Liver (tissue), 7 donors: ENCODE measurements at regions not wholly inside any gene's neighbourhood (a gene's known extent, or its start where the extent isn't known, plus 50 kb on each side); places are given as distances from the start of the nearest gene placed in this dataset.
"Not testable (repeated sequence)": the region's sequence is repeated elsewhere in the genome, so short reads cannot be mapped to it uniquely, and the experiment has no call there.

Experiments
- DNase-seq: peaks from one replicate; pipeline ENCODE4 v3.0.0-alpha.2; 2017; ENCODE audit warnings: low spot score
- H3K27ac ChIP-seq, 2 donors: one replicate each; pipeline ENCODE4 v1.7.0; 2013; ENCODE audit warnings: inconsistent platforms in 2 of 2, low read length in 2 of 2, control low read depth in 1 of 2, low read depth in 1 of 2, mild to moderate bottlenecking in 1 of 2
- H3K27me3 ChIP-seq, 4 donors: one replicate each; pipeline versions ENCODE4 v1.6.1 to v1.7.0; 2013; ENCODE audit warnings: low read length in 3 of 4, inconsistent platforms in 1 of 4, mild to moderate bottlenecking in 1 of 4, moderate library complexity in 1 of 4; ENCODE audit not compliant: control insufficient read depth in 4 of 4, insufficient read depth in 4 of 4
- H3K36me3 ChIP-seq, 4 donors: one replicate each; pipeline versions ENCODE4 v1.6.1 to v1.7.0; 2013; ENCODE audit warnings: low read length in 3 of 4, mild to moderate bottlenecking in 3 of 4, low read depth in 1 of 4, moderate library complexity in 1 of 4; ENCODE audit not compliant: control insufficient read depth in 4 of 4, insufficient read depth in 3 of 4
- H3K4me1 ChIP-seq, 4 donors: one replicate each; pipeline versions ENCODE4 v1.6.1 to v1.7.0; 2013; ENCODE audit warnings: low read length in 3 of 4, mild to moderate bottlenecking in 3 of 4, moderate library complexity in 1 of 4; ENCODE audit not compliant: control insufficient read depth in 4 of 4, insufficient read depth in 4 of 4
- H3K4me3 ChIP-seq, 3 donors: one replicate each; pipeline versions ENCODE4 v1.6.1 to v1.7.0; 2013; ENCODE audit warnings: low read length in 3 of 3, control low read depth in 1 of 3, low read depth in 1 of 3, mild to moderate bottlenecking in 1 of 3
- H3K9ac ChIP-seq, 2 donors: one replicate each; pipeline ENCODE4 v1.7.0; 2013; ENCODE audit warnings: low read length in 2 of 2, mild to moderate bottlenecking in 2 of 2, moderate library complexity in 2 of 2, control low read depth in 1 of 2, low read depth in 1 of 2
- H3K9me3 ChIP-seq, 4 donors: one replicate each; pipeline versions ENCODE4 v1.6.1 to v1.7.0; 2013; ENCODE audit warnings: low read length in 3 of 4; ENCODE audit not compliant: control insufficient read depth in 4 of 4
- ATF3 ChIP-seq: IDR thresholded peaks from 2 replicates; pipeline ENCODE4 v1.6.1; 2016; ENCODE audit warnings: antibody characterized with exemption
- FOXA2 ChIP-seq: IDR thresholded peaks from 2 replicates; pipeline ENCODE4 v1.6.1; 2016; ENCODE audit warnings: antibody characterized with exemption
- GABPA ChIP-seq, 2 donors: IDR thresholded peaks in 1 of 2; conservative IDR thresholded peaks in 1 of 2; 2 replicates each; pipeline ENCODE4 v1.6.1; 2016; ENCODE audit warnings: antibody characterized with exemption in 2 of 2, mild to moderate bottlenecking in 1 of 2, moderate library complexity in 1 of 2
- HNF4A ChIP-seq, 2 donors: conservative IDR thresholded peaks; 2 replicates each; pipeline ENCODE4 v1.6.1; 2016; ENCODE audit warnings: antibody characterized with exemption in 2 of 2, mild to moderate bottlenecking in 2 of 2
- HNF4G ChIP-seq: IDR thresholded peaks from 2 replicates; pipeline ENCODE4 v1.6.1; 2016; ENCODE audit warnings: antibody characterized with exemption
- JUND ChIP-seq, 2 donors: IDR thresholded peaks; 2 replicates each; pipeline ENCODE4 v1.6.1; 2016; ENCODE audit warnings: antibody characterized with exemption in 2 of 2
- NR2F2 ChIP-seq: IDR thresholded peaks from 2 replicates; pipeline ENCODE4 v1.6.1; 2016; ENCODE audit warnings: antibody characterized with exemption
- RAD21 ChIP-seq, 2 donors: IDR thresholded peaks; 2 replicates each; pipeline ENCODE4 v1.6.1; 2016; ENCODE audit warnings: antibody characterized with exemption in 2 of 2, mild to moderate bottlenecking in 2 of 2
- RXRA ChIP-seq, 2 donors: IDR thresholded peaks; 2 replicates each; pipeline ENCODE4 v1.6.1; 2017 to 2018; ENCODE audit warnings: antibody characterized with exemption in 2 of 2, mild to moderate bottlenecking in 1 of 2
- SP1 ChIP-seq: IDR thresholded peaks from 2 replicates; pipeline ENCODE4 v1.6.1; 2018; ENCODE audit warnings: antibody characterized with exemption, mild to moderate bottlenecking
- TAF1 ChIP-seq: conservative IDR thresholded peaks from 2 replicates; pipeline ENCODE4 v1.6.1; 2016; ENCODE audit warnings: antibody characterized with exemption, mild to moderate bottlenecking
- ZBTB33 ChIP-seq: IDR thresholded peaks from 2 replicates; pipeline ENCODE4 v1.6.1; 2016; ENCODE audit warnings: antibody characterized with exemption
- WGBS: extraction: QIAGEN DNeasy Blood & Tissue Kit; methylation state at CpG from one replicate; pipeline ENCODE4 v1.1.7; 2013; 5-methylcytosine and 5-hydroxymethylcytosine counted together
- TF ChIP-seq, protein P1 (sequence below): IDR thresholded peaks from 2 replicates; pipeline ENCODE4 v1.6.1; 2016; ENCODE audit warnings: antibody characterized with exemption
- TF ChIP-seq, protein P2 (sequence below): IDR thresholded peaks from 2 replicates; pipeline ENCODE4 v1.6.1; 2016; ENCODE audit warnings: antibody characterized with exemption, mild to moderate bottlenecking
- donor health status: healthy.
- donor health status: healthy.
- donor health status: healthy.
- donor health status: healthy.

GRCh38 chr15:53196242-53196641 lies 406.1 kb upstream of the ONECUT1 start:
- H3K36me3 ChIP-seq, result no peaks in the 10 kb centered on the region
- H3K9me3 ChIP-seq, result no peaks in the 10 kb centered on the region
- no peak for DNase-seq
- no peak overlapping the region for H3K27ac ChIP-seq
- no peaks in the 10 kb centered on the region for H3K27me3 ChIP-seq
- no peak overlapping the region for H3K9ac ChIP-seq
- TF ChIP-seq HNF4A (conservative IDR thresholded peaks at IDR 0.05) (no peak), NR2F2 (no peak), RXRA (IDR thresholded peaks at IDR 0.05) (no peak), ZBTB33 (no peak), GABPA (IDR thresholded peaks at IDR 0.05 in 1 of 2, conservative IDR thresholded peaks at IDR 0.05 in 1 of 2) (no peak), HNF4G (no peak)
- TF ChIP-seq, protein P1, sequence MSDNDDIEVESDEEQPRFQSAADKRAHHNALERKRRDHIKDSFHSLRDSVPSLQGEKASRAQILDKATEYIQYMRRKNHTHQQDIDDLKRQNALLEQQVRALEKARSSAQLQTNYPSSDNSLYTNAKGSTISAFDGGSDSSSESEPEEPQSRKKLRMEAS, result no peak
- peaks cover 0 to 10% (median 6%) of the 10 kb centered on the region in 4 donors for H3K4me1 ChIP-seq
- H3K4me3 ChIP-seq, result no peak overlapping the region
- 78% methylated on average over 5 of the region's 5 CpGs for WGBS

DNA sequence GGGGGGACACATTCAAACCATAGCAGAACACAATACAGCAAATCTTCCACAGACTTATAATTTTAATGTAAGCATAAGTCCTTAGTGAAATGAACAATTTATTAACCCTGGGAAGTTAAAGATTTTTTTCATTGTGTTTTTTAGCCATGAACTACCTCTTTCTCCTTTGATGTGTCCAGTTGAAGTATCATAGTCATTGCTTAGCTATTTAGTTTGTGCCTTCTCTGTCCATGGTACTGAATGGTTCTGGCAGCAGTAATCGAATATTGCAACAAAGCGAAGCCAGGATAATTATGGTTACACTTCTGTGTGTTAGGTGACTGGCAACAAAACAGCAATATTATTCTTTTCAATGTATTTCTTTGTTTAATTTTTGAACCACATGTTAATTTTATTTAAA lies 403.0 kb upstream of the ONECUT1 start:
- H3K27ac ChIP-seq, result no peak overlapping the region
- no peaks in the 10 kb centered on the region for H3K36me3 ChIP-seq
- no peaks in the 10 kb centered on the region for H3K27me3 ChIP-seq
- no peak overlapping the region for H3K9ac ChIP-seq
- no peak for DNase-seq
- H3K4me1 ChIP-seq, result peaks cover 0 to 10% (median 6%) of the 10 kb centered on the region in 4 donors
- TF ChIP-seq ATF3, result no peak
- TF ChIP-seq FOXA2, result no peak
- no peak for TF ChIP-seq SP1
- no peak for TF ChIP-seq GABPA (IDR thresholded peaks at IDR 0.05 in 1 of 2, conservative IDR thresholded peaks at IDR 0.05 in 1 of 2)
- TF ChIP-seq RAD21 (IDR thresholded peaks at IDR 0.05), result peak; percentile 34 to 67
- TF ChIP-seq, protein P2, sequence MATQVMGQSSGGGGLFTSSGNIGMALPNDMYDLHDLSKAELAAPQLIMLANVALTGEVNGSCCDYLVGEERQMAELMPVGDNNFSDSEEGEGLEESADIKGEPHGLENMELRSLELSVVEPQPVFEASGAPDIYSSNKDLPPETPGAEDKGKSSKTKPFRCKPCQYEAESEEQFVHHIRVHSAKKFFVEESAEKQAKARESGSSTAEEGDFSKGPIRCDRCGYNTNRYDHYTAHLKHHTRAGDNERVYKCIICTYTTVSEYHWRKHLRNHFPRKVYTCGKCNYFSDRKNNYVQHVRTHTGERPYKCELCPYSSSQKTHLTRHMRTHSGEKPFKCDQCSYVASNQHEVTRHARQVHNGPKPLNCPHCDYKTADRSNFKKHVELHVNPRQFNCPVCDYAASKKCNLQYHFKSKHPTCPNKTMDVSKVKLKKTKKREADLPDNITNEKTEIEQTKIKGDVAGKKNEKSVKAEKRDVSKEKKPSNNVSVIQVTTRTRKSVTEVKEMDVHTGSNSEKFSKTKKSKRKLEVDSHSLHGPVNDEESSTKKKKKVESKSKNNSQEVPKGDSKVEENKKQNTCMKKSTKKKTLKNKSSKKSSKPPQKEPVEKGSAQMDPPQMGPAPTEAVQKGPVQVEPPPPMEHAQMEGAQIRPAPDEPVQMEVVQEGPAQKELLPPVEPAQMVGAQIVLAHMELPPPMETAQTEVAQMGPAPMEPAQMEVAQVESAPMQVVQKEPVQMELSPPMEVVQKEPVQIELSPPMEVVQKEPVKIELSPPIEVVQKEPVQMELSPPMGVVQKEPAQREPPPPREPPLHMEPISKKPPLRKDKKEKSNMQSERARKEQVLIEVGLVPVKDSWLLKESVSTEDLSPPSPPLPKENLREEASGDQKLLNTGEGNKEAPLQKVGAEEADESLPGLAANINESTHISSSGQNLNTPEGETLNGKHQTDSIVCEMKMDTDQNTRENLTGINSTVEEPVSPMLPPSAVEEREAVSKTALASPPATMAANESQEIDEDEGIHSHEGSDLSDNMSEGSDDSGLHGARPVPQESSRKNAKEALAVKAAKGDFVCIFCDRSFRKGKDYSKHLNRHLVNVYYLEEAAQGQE, result peak; percentile 100
- TF ChIP-seq HNF4A (conservative IDR thresholded peaks at IDR 0.05), result peak in 1 of 2 donors; percentile 8
- no peaks in the 10 kb centered on the region for H3K9me3 ChIP-seq
- 59% methylated on average over 2 of the region's 2 CpGs for WGBS
- H3K4me3 ChIP-seq, result no peak overlapping the region

- Histone ChIP-seq H3K4me1 (no peaks in the 10 kb centered on the region), H3K27ac (no peak overlapping the region), H3K9me3 (no peaks in the 10 kb centered on the region), H3K27me3 (no peaks in the 10 kb centered on the region), H3K36me3 (no peaks in the 10 kb centered on the region), H3K4me3 (no peak overlapping the region), H3K9ac (no peak overlapping the region)
- no peak for TF ChIP-seq JUND (IDR thresholded peaks at IDR 0.05)
- TF ChIP-seq TAF1, result no peak
- 86% methylated on average over 4 of the region's 4 CpGs for WGBS
- no peak for DNase-seq
Measured at GRCh38 chr15:53189860-53190259, 399.7 kb upstream of the ONECUT1 start.

GRCh38 chr15:53183449-53183848 lies 393.3 kb upstream of the ONECUT1 start:
- H3K9ac ChIP-seq, H3K4me3 ChIP-seq, DNase-seq, H3K4me1 ChIP-seq, H3K36me3 ChIP-seq, H3K27me3 ChIP-seq, H3K27ac ChIP-seq, H3K9me3 ChIP-seq: not testable (repeated sequence)
- 84% methylated on average over 9 of the region's 9 CpGs for WGBS
